HG02884 (cell line): ENCODE measurements at regions not wholly inside any gene's neighbourhood (a gene's known extent, or its start where the extent isn't known, plus 50 kb on each side); places are given as distances from the start of the nearest gene placed in this dataset.

ENCODE experiments used
- ATAC-seq: cut with Tn5 transposase; IDR thresholded peaks from one replicate; pipeline ENCODE4 v1.9.1; 2021; ENCODE audit warnings: mild to moderate bottlenecking, moderate library complexity; ENCODE audit not compliant: unreplicated experiment

- ATAC-seq, result no peak
Observed at GRCh38 chr9:11312966-11313365, 700.2 kb upstream of the PTPRD start.

DNA sequence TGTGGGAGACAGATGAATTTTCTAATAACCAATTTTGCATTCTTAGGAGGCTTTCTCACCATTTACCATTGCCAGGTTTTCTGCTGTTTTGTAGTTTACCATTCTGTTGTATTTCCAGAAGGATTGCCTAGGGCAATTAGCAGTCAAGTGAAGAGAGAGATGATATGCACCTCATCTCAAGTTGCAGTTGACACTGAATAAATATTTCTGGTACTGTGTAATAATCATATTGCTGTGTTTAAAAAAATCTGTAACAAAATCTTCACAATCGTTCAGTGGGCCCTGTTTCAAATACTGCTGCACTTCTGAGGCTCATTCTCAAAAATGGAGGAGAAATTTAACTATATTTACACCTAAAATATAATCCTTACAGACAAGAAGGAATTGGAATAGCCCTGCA, 706.1 kb upstream of the PTPRD start:
- ATAC-seq, result no peak

- no peak for ATAC-seq
Observed at GRCh38 chr9:11319538-11319937, 706.7 kb upstream of the PTPRD start.

DNA sequence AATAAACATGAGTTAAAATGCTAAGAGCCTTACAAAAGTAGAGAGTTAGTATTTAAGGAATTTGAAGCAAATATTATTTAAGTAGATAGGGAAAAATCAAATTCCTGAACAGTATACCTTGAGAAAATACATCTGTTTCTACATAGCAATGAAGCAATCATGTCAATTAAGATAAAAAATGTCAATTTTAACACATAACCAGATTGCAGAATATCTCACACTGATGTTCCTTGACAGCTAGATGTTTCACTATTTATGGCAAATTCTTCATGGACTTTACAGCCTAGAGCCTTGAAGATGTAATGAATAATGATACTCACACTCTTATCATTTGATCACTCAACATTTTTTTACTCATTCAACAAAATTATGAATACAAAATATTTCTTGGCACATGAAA, 708.2 kb upstream of the PTPRD start:
- no peak for ATAC-seq

DNA sequence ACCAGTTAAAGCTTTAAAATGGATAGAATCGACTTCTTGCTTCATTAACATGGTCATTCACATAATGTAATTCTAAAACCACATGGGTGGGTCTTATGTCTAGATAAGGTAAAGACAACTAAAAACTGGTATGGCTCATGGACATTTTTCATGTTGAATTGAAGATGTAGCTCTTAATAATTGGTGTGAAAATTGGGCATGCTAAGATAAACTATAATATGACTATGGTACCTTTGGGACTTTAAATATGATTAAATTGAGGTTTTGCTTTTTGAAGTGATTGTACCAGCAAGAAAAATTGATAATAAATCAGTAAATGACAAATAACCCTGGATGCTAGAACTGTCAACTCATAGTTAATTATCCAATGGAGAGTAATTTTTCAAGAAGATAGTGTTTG, 710.7 kb upstream of the PTPRD start:
- ATAC-seq, result no peak

GRCh38 chr9:11326231-11326630, 713.4 kb upstream of the PTPRD start:
- no peak for ATAC-seq

GRCh38 chr9:11328326-11328725, 715.5 kb upstream of the PTPRD start:
- no peak for ATAC-seq

- ATAC-seq, result no peak
Observed at GRCh38 chr9:11335011-11335410, 722.2 kb upstream of the PTPRD start.

DNA sequence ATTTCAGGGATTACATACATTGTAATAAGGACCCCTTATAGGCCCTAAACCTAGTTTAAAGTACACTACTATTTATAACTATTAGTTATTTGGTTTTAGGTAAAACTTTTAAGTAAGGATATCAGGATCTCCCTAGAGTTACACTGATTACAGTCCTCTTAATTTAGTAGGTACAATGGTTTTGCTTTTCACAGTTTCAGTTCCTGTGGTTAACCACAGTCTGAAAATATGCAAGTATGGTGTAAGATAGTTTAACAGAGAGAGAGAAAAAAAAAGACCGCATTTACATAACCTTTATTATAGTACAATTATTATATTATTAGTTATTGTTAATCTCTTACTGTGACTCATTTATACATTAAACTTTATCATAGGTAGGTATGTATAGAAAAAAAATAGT, 725.3 kb upstream of the PTPRD start:
- peak; percentile 90 for ATAC-seq

GRCh38 chr9:11340654-11341053, 727.9 kb upstream of the PTPRD start:
- ATAC-seq, result no peak

GRCh38 chr9:11347437-11347836, 734.6 kb upstream of the PTPRD start:
- no peak for ATAC-seq

GRCh38 chr9:11348366-11348765, 735.6 kb upstream of the PTPRD start:
- ATAC-seq, result no peak

- ATAC-seq, result no peak
Observed at GRCh38 chr9:11349187-11349586, 736.4 kb upstream of the PTPRD start.

DNA sequence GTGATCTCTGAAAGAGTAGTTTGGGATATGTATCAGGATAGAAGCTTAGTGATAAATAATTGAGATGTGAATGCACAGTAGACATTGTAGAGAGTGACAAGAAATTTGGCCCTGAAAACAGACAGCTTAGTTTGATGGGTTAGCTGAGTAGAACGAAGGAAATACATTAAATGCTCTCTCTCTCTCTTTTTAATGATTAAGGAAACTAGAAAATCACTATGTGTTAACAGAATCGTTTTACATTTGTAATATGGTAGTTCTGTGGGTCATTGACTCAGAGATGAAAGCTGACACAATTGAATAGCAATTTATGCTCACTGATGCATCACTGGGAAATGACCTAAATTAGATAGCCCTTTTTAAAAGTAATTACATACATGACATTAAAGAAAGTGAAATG, 739.8 kb upstream of the PTPRD start:
- no peak for ATAC-seq

- no peak for ATAC-seq
Observed at GRCh38 chr9:11356067-11356466, 743.3 kb upstream of the PTPRD start.

DNA sequence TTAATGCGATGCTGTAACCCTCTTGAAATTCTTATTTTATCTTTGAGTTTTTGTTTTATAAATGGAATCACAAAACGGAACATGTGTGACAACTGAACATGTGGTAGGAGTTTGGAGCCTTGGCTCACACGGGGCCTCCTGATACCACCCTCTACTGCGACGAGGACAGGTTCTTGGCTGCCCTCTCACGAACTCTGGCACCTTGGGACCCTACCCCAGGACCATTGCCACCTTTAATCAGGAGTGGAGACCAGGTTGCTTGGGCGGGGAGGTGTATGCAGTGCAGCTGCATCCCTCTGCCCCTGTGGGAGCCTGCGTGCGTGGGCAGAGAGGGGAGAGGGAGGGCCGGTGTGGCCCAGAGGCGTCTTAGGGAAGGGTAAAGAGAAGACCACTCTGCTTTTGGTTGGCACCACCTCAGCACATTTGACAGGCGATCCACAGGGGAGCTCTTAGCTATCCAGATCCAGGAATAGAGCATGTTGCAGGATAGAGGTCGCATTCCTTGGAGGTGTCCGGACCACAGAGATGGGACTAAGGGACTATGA, 753.9 kb upstream of the PTPRD start:
- no peak for ATAC-seq

DNA sequence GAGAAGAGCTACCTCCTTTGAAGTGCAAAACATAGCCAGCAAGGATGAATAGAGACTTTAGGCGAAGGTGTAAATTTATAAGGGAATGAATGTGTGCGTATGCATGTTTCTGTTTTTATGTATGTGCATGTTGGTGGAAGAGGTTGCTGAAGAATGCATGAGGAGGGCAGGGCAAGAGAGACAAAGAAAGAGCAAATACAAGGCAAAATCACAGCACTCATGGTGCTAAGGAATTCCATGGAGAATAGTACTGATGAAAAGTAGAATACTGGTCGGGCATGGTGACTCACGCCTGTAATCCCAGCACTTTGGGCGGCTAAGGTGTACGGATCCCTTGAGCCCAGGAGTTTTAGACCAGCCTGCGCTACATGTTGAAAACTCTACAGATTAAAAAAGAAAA, 762.1 kb upstream of the PTPRD start:
- no peak for ATAC-seq

GRCh38 chr9:11402621-11403020, 789.8 kb upstream of the PTPRD start:
- ATAC-seq, result no peak

- no peak for ATAC-seq
Observed at GRCh38 chr9:11414241-11414640, 801.4 kb upstream of the PTPRD start.

DNA sequence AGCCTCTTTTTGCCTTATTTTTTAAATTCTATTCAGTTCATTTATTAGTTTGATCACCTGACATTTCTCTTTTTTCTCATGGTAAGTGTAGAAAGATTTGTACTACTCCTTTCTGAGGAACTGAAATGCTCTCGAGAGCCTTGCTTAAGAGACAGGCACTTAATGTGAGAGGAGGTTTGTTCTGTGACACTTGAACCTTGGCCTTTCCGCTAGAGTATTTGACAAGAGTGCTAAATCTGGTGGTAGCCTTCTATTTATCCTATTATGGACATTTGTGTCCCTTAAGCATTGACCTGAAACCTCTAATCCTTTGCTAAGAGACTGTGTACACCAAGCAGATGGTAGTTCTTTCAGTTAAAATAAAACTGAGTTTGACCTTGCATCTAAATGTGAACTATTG, 805.0 kb upstream of the PTPRD start:
- no peak for ATAC-seq

- no peak for ATAC-seq
Observed at GRCh38 chr9:11431490-11431889, 818.7 kb upstream of the PTPRD start.

- no peak for ATAC-seq
Observed at GRCh38 chr9:11432361-11432760, 819.6 kb upstream of the PTPRD start.

DNA sequence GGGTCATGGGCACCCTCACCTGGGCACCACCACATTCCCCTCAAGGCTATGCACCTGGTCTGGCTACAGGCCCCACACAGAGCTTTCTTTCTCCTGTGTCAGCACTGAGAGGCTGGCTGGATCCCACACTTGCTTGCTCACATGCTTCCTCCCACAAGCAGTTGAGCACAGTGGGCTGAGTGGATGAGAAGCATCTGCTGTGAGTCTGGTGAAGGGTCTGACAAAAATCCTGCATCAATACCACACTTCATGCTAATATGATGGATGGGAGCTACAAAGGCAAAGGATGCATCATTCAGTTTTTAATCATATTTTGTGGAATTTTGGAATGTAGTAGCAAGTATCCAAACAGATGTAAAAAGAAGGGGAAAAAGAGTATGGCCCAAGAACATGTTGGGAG, 830.8 kb upstream of the PTPRD start:
- no peak for ATAC-seq
